ENCODE measurements at regions not wholly inside any gene's neighbourhood (a gene's known extent, or its start where the extent isn't known, plus 50 kb on each side); places are given as distances from the start of the nearest gene placed in this dataset.

DNA sequence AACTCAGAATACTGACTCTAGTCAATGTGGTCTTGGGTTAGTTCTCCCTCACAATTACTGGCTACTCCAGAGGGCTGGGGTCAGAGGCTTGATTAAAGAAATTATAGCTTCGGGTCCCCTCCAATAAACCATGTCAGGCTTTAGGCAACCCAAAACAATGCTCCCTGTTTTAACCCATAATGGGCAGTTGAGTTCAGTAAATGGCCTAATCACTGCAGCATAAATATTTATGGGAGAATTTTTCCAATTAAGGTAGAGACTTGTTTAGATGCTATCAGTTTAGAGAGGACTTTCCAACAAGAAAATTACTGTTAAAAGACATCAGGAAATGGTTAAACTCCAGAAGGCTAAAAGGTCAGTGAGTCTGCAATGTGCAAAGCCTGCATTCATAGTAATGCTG, 389.2 kb upstream of the PRICKLE1 start (continued):
- TF ChIP-seq E4F1 (IDR thresholded peaks at IDR 0.05; ENCODE audit: borderline replicate concordance, partially characterized antibody) (no peak), BCL11A (IDR thresholded peaks at IDR 0.05; ENCODE audit: low read depth, low read length) (no peak), NFYA (IDR thresholded peaks at IDR 0.05; ENCODE audit: borderline replicate concordance, low read depth, low read length) (no peak), RAD21 (IDR thresholded peaks at IDR 0.05; ENCODE audit: insufficient read depth, low read depth, low read length) (no peak), ZBTB4 (CRISPR knock-in tag; IDR thresholded peaks at IDR 0.05) (no peak)

GRCh38 chr12:42977451-42978230, 388.1 kb upstream of the PRICKLE1 start:
- WGBS (ENCODE audit: insufficient coverage, insufficient replicate concordance, low lambda C conversion rate, missing lambda C conversion rate), result 58% methylated on average over 1 of the region's 1 CpG
- ChIA-PET CTCF (no interaction called here), SMC1A (ENCODE audit: uncharacterized antibody, unreplicated experiment) (no interaction called here), RAD21 (ENCODE audit: unreplicated experiment) (no interaction called here), POLR2A (no interaction called here)
- no peak overlapping the region for H3K4me2 ChIP-seq (ENCODE audit: control insufficient read depth, insufficient read depth)
- no peak for DNase-seq (ENCODE audit: low read depth, low spot score)
- BruUV-seq (replicated peaks), result no TSS peak
- no peaks in the 10 kb centered on the region for H3K9me3 ChIP-seq (replicated peaks; ENCODE audit: control insufficient read depth, insufficient read depth, low read length)
- in situ Hi-C loops (cut with MboI), result no loop called here
- intact Hi-C loops (cut with micrococcal nuclease; ENCODE audit: unreplicated experiment), result no loop called here
- no peak overlapping the region for H3K9ac ChIP-seq (ENCODE audit: control insufficient read depth, insufficient read depth, low read length)
- no peaks in the 10 kb centered on the region for H3K36me3 ChIP-seq (ENCODE audit: control insufficient read depth in 2 of 2, insufficient read depth in 2 of 2, low read length in 1 of 2)
- ATAC-seq, result no peak
- no peaks in the 10 kb centered on the region for H3K4me1 ChIP-seq (ENCODE audit: control insufficient read depth, insufficient read depth, low read length)
- FAIRE-seq, result no peak
- H2AFZ ChIP-seq (ENCODE audit: control insufficient read depth, low read depth, low read length), result no peak overlapping the region
- no peaks in the 10 kb centered on the region for H3K27me3 ChIP-seq (replicated peaks in 1 of 2; ENCODE audit: control insufficient read depth in 2 of 2, insufficient read depth in 2 of 2, low read length in 1 of 2)
- H3K4me3 ChIP-seq, result no peak overlapping the region
- no peaks in the 10 kb centered on the region for H4K20me1 ChIP-seq (ENCODE audit: control insufficient read depth, insufficient read depth)
- H3K79me2 ChIP-seq (ENCODE audit: control insufficient read depth, insufficient read depth, low read length), result no peaks in the 10 kb centered on the region
- no peak overlapping the region for H3K27ac ChIP-seq (ENCODE audit: control insufficient read depth, insufficient read depth)
- no peak for TF ChIP-seq SMC3 (IDR thresholded peaks at IDR 0.05; ENCODE audit: borderline replicate concordance, low read length)
- no peak for TF ChIP-seq EED (IDR thresholded peaks at IDR 0.05; ENCODE audit: low read depth)
- TF ChIP-seq SP1 (IDR thresholded peaks at IDR 0.05; ENCODE audit: low read depth, low read length), result no peak
- TF ChIP-seq YBX1 (IDR thresholded peaks at IDR 0.05), result no peak
- no peak for TF ChIP-seq NRF1 (conservative IDR thresholded peaks at IDR 0.05; ENCODE audit: low read depth, low read length)
- no peak for TF ChIP-seq RBBP5 (conservative IDR thresholded peaks at IDR 0.05)
- TF ChIP-seq ZBTB4 (CRISPR knock-in tag; IDR thresholded peaks at IDR 0.05), result no peak
- TF ChIP-seq, protein P1, sequence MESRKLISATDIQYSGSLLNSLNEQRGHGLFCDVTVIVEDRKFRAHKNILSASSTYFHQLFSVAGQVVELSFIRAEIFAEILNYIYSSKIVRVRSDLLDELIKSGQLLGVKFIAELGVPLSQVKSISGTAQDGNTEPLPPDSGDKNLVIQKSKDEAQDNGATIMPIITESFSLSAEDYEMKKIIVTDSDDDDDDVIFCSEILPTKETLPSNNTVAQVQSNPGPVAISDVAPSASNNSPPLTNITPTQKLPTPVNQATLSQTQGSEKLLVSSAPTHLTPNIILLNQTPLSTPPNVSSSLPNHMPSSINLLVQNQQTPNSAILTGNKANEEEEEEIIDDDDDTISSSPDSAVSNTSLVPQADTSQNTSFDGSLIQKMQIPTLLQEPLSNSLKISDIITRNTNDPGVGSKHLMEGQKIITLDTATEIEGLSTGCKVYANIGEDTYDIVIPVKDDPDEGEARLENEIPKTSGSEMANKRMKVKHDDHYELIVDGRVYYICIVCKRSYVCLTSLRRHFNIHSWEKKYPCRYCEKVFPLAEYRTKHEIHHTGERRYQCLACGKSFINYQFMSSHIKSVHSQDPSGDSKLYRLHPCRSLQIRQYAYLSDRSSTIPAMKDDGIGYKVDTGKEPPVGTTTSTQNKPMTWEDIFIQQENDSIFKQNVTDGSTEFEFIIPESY (IDR thresholded peaks at IDR 0.05), result no peak

Data from GM12878 (cell line).